Cardiac fibroblast (primary cell): ENCODE measurements at regions not wholly inside any gene's neighbourhood (a gene's known extent, or its start where the extent isn't known, plus 50 kb on each side); places are given as distances from the start of the nearest gene placed in this dataset.

Source experiments
- DNase-seq, 2 donors: peaks; one replicate each; pipeline versions ENCODE4 v3.0.0 to v3.0.0-alpha.2; 2010; ENCODE audit warnings: low read depth in 2 of 2
- H3K4me3 ChIP-seq, 2 donors: replicated peaks in 1 of 2; 1 replicate in 1 of 2; 2 replicates in 1 of 2; pipeline ENCODE4 v1.5.1; 2011; ENCODE audit warnings: low read depth in 2 of 2, low read length in 2 of 2, mild to moderate bottlenecking in 2 of 2, moderate library complexity in 1 of 2
- TF ChIP-seq, protein P1 (sequence below): IDR thresholded peaks from one replicate; pipeline ENCODE4 v1.5.1; 2011; ENCODE audit warnings: low read depth, mild to moderate bottlenecking, low read length, inconsistent platforms

DNA sequence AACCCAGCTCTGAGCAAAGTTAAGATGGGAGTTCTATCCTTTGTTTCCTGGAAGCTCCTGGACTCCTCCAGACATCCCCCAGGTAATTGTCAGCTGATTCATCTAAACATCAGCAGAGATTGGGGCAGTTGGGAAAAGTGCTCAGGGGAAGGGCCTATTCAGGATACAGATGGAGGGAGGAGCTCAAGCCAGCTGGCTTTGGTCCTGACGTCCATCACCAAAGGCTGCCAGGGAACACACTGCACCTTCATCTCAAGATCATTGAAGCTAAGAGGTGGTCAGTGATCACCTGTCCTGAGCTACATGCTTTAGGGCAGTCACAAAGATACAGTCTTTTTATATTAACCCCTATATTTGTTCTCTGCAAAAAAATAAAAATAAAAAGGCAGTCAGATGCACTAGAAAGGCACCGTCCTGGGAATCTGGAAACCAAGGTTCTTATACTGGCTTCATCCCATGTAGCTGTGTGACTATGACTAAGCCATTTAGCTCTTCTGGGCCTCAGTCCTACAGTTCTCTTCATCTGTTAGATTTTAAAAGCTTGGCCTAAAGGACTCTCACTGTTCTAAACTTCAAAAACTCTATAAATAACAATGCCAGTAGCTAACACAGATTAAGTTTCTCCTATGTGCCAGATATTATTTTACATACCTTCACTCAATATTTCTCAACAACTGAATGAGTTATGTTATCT is 446.5 kb downstream of the BCL11A start:
- no peak overlapping the region for H3K4me3 ChIP-seq
- no peak for DNase-seq
- TF ChIP-seq, protein P1, sequence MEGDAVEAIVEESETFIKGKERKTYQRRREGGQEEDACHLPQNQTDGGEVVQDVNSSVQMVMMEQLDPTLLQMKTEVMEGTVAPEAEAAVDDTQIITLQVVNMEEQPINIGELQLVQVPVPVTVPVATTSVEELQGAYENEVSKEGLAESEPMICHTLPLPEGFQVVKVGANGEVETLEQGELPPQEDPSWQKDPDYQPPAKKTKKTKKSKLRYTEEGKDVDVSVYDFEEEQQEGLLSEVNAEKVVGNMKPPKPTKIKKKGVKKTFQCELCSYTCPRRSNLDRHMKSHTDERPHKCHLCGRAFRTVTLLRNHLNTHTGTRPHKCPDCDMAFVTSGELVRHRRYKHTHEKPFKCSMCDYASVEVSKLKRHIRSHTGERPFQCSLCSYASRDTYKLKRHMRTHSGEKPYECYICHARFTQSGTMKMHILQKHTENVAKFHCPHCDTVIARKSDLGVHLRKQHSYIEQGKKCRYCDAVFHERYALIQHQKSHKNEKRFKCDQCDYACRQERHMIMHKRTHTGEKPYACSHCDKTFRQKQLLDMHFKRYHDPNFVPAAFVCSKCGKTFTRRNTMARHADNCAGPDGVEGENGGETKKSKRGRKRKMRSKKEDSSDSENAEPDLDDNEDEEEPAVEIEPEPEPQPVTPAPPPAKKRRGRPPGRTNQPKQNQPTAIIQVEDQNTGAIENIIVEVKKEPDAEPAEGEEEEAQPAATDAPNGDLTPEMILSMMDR: no peak

DNA sequence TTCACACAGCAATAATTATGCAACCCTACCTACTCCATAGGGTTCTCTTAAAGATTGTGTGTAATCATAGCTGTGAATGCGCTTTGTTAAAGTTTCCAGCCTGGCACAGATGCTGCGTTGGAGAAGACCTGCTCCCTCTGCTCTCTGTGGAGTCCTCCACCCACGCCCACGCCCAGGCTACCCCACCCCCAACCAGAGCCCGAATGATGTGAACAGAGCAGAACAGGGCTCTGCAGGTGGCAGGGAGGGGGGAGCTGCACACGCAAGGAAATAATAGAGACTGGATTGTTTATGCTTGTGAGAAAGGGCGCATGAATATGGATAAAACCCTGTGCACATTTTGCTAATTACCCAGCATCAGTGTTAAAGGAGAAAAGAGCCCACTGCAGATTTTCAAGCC is 447.5 kb downstream of the BCL11A start:
- H3K4me3 ChIP-seq: no peak overlapping the region
- TF ChIP-seq, protein P1: no peak
- DNase-seq: no peak

DNA sequence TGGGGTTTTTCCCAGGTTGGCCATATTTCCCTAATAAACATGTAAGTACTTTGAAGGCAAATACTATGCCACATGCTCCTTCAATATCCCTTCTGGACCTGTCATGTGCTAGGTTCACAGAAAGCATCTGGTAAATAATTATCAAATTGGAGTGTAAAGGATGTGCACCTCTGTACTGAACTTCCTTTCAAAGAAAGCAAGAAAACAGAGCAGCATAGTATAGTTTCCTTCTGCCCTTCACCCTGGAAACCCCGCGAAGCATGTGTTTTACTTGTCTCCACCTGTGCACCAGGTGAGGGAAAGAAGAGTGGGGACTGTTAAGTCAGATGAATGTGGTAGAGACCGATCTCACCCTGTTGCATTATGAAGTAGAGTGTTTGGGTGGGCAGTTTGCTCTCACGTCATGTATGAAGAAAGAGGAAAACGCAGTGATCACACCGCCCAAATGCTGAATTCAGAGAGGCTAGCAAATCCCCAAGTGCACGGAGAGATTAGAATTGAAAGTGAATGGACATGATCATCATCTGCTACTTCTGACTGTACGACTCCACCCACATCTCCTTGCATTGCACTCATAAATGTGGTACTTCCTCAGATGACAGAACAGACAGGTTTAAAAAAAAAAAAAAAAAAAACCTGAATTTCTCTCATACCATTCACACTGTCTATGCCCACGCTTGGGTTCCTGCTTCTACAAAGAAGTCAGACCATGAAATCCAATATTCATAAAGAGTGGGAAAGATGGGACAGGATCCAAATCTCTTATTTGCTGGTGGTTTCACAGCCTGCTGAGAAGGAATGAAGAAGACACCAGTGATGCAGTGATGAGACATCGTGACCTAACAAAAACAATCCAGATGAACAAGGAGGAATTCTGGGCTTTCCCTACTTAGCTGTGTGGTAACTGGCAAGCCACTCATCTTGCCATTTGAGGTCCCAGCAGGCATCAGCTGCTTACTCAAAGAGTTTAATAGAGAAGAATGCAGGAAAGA is 448.6 kb downstream of the BCL11A start:
- TF ChIP-seq, protein P1: no peak
- no peak overlapping the region for H3K4me3 ChIP-seq
- DNase-seq: no peak

DNA sequence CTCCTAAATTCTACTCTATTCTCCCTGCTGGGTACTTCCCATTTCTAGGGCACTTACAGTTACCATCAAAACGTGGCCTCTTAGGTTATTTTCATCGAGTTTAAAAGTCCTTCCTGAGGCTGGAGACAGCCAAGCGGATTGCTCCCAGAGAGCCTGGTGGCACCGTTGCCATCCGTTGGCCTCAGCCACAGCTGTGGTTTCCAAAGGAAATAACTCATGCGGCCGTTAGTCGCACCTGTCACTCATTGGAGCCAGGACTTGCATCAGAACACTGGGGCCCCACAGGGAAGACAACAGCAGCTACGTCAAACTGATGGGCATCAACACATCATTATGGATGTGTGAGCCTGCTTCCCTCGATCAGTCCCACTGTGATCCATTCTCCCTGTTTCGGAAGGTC is 453.4 kb downstream of the BCL11A start:
- TF ChIP-seq, protein P1: no peak
- no peak for DNase-seq
- no peak overlapping the region for H3K4me3 ChIP-seq

DNA sequence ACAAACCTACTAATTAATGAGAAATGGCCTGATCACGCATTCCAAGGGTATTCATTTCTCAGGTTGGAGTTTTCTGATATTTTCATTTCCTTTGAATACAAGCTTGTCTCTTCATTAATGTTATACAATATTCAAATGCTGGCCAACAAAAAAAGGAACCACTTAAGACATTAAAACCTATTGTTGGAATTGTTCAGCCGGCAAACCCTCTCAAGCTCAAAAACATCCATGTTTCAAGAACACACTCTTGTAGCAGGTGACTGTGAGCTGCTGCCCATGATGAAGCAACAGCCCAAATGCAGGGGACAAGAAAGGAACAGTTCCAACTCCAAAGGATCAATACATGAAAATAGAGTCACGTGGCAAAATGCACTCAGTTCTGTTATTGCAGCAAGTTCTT is 454.5 kb downstream of the BCL11A start:
- DNase-seq: no peak
- no peak overlapping the region for H3K4me3 ChIP-seq
- TF ChIP-seq, protein P1: no peak

DNA sequence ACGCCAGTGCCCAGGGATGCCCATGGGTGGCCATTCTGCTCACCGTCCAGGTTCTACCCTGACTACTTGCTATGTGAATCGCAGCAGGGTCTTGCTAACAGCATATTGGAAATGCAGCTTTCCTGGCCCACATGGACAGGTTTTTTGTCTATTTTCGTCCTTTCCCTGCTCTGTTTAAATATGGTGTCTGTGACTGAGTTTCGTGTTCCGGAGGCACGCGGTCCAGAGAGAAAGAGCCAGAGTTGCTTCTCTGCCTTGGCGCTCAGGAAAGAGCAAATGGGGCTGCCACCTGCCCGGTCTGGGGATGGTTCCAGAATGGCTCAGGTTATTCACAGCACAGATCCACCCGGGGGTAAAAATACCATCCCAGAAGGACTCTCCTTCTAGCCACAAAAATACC is 456.2 kb downstream of the BCL11A start:
- no peak overlapping the region for H3K4me3 ChIP-seq
- DNase-seq: no peak
- TF ChIP-seq, protein P1: no peak
